ENCODE measurements at regions not wholly inside any gene's neighbourhood (a gene's known extent, or its start where the extent isn't known, plus 50 kb on each side); places are given as distances from the start of the nearest gene placed in this dataset.

DNA sequence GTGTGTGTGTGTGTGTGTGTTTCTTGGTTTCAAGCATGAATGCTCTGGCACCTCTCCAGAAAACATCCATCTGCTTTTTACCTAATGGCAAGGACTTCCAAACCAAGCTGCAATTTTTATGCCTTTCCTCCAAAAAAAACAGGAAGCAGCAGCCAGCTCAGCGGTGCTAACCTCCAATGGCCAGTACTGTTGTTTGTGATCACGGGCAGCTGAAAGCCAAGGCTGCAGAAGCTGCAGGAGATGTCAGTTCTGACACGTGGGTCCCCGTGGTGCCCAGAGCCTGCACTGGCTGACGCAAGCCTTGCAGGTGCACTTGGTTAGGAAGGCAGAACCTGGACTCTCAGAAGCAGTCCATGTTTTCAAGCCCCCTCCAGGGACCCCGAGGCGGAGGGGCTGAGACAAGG is 313.6 kb upstream of the DDX53 start:
- no peak overlapping the region for H3K4me3 ChIP-seq (ENCODE audit: low read length)
- no peak overlapping the region for H3K27ac ChIP-seq (ENCODE audit: low read length)
- H3K9me2 ChIP-seq (replicated peaks; ENCODE audit: insufficient read depth, low read length) = no peaks in the 10 kb centered on the region
- H3K27me3 ChIP-seq (replicated peaks; ENCODE audit: insufficient read depth, low read length) = no peaks in the 10 kb centered on the region
- H4K20me1 ChIP-seq (ENCODE audit: insufficient read depth, low read length) = no peaks in the 10 kb centered on the region
- TF ChIP-seq, protein P1, sequence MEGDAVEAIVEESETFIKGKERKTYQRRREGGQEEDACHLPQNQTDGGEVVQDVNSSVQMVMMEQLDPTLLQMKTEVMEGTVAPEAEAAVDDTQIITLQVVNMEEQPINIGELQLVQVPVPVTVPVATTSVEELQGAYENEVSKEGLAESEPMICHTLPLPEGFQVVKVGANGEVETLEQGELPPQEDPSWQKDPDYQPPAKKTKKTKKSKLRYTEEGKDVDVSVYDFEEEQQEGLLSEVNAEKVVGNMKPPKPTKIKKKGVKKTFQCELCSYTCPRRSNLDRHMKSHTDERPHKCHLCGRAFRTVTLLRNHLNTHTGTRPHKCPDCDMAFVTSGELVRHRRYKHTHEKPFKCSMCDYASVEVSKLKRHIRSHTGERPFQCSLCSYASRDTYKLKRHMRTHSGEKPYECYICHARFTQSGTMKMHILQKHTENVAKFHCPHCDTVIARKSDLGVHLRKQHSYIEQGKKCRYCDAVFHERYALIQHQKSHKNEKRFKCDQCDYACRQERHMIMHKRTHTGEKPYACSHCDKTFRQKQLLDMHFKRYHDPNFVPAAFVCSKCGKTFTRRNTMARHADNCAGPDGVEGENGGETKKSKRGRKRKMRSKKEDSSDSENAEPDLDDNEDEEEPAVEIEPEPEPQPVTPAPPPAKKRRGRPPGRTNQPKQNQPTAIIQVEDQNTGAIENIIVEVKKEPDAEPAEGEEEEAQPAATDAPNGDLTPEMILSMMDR (IDR thresholded peaks at IDR 0.05; ENCODE audit: low read length) = no peak
- TF ChIP-seq EZH2phosphoT487 (IDR thresholded peaks at IDR 0.05; ENCODE audit: low read length) (no peak), EZH2 (optimal IDR thresholded peaks at IDR 0.05; ENCODE audit: low read depth, low read length) (no peak)
- no peaks in the 10 kb centered on the region for H3K79me2 ChIP-seq (ENCODE audit: low read length)
- H2AFZ ChIP-seq (ENCODE audit: low read length) = no peak overlapping the region
- H3F3A ChIP-seq (ENCODE audit: insufficient read depth, low read length) = no peaks in the 10 kb centered on the region
- DNase-seq = no peak
- no peak overlapping the region for H3K9ac ChIP-seq (ENCODE audit: low read length)
- H3K36me3 ChIP-seq (replicated peaks; ENCODE audit: insufficient read depth, low read length) = no peaks in the 10 kb centered on the region
- no peak overlapping the region for H3K4me2 ChIP-seq (ENCODE audit: low read depth, low read length)
- H3K4me1 ChIP-seq (ENCODE audit: low read length) = no peaks in the 10 kb centered on the region
- H3K9me3 ChIP-seq (replicated peaks; ENCODE audit: insufficient read depth, low read length) = no peaks in the 10 kb centered on the region

- Histone ChIP-seq H2AFZ (ENCODE audit: low read length) (no peak overlapping the region), H3K27me3 (replicated peaks; ENCODE audit: insufficient read depth, low read length) (no peaks in the 10 kb centered on the region), H3K36me3 (replicated peaks; ENCODE audit: insufficient read depth, low read length) (no peaks in the 10 kb centered on the region), H3K9me3 (replicated peaks; ENCODE audit: insufficient read depth, low read length) (no peaks in the 10 kb centered on the region), H3K79me2 (ENCODE audit: low read length) (no peaks in the 10 kb centered on the region), H3K9me2 (replicated peaks; ENCODE audit: insufficient read depth, low read length) (no peaks in the 10 kb centered on the region), H3K4me1 (ENCODE audit: low read length) (no peaks in the 10 kb centered on the region), H3K4me2 (ENCODE audit: low read depth, low read length) (no peak overlapping the region), H3K4me3 (ENCODE audit: low read length) (no peak overlapping the region), H3K9ac (ENCODE audit: low read length) (no peak overlapping the region), H3F3A (ENCODE audit: insufficient read depth, low read length) (no peaks in the 10 kb centered on the region), H4K20me1 (ENCODE audit: insufficient read depth, low read length) (no peaks in the 10 kb centered on the region), H3K27ac (ENCODE audit: low read length) (no peak overlapping the region)
- DNase-seq = no peak
- TF ChIP-seq, protein P1 (IDR thresholded peaks at IDR 0.05; ENCODE audit: low read length) = no peak
- no peak for TF ChIP-seq EZH2 (optimal IDR thresholded peaks at IDR 0.05; ENCODE audit: low read depth, low read length)
- TF ChIP-seq EZH2phosphoT487 (IDR thresholded peaks at IDR 0.05; ENCODE audit: low read length) = no peak
These were observed 310.5 kb upstream of the DDX53 start for GRCh38 chrX:22689290-22689689.

GRCh38 chrX:22690116-22690515 is 309.6 kb upstream of the DDX53 start:
- TF ChIP-seq, protein P1 (IDR thresholded peaks at IDR 0.05; ENCODE audit: low read length) = no peak
- no peak for TF ChIP-seq EZH2phosphoT487 (IDR thresholded peaks at IDR 0.05; ENCODE audit: low read length)
- TF ChIP-seq EZH2 (optimal IDR thresholded peaks at IDR 0.05; ENCODE audit: low read depth, low read length) = no peak
- DNase-seq = no peak
- Histone ChIP-seq H4K20me1 (ENCODE audit: insufficient read depth, low read length) (no peaks in the 10 kb centered on the region), H3K9ac (ENCODE audit: low read length) (no peak overlapping the region), H3K4me1 (ENCODE audit: low read length) (no peaks in the 10 kb centered on the region), H3K4me2 (ENCODE audit: low read depth, low read length) (no peak overlapping the region), H2AFZ (ENCODE audit: low read length) (no peak overlapping the region), H3K9me3 (replicated peaks; ENCODE audit: insufficient read depth, low read length) (no peaks in the 10 kb centered on the region), H3K9me2 (replicated peaks; ENCODE audit: insufficient read depth, low read length) (no peaks in the 10 kb centered on the region), H3K4me3 (ENCODE audit: low read length) (no peak overlapping the region), H3K36me3 (replicated peaks; ENCODE audit: insufficient read depth, low read length) (no peaks in the 10 kb centered on the region), H3F3A (ENCODE audit: insufficient read depth, low read length) (no peaks in the 10 kb centered on the region), H3K27ac (ENCODE audit: low read length) (no peak overlapping the region), H3K79me2 (ENCODE audit: low read length) (no peaks in the 10 kb centered on the region), H3K27me3 (replicated peaks; ENCODE audit: insufficient read depth, low read length) (no peaks in the 10 kb centered on the region)

Measured in MM.1S (cell line).